OCI-LY3 (cell line): ENCODE measurements at regions not wholly inside any gene's neighbourhood (a gene's known extent, or its start where the extent isn't known, plus 50 kb on each side); places are given as distances from the start of the nearest gene placed in this dataset.
"Not testable (repeated sequence)": the region's sequence is repeated elsewhere in the genome, so short reads cannot be mapped to it uniquely, and the experiment has no call there.

Experiments used
- CTCF ChIP-seq: fragments of 200-600, 300-600 bp; sonication (generic); IDR thresholded peaks from 2 replicates; pipeline ENCODE4 v1.5.1; 2014; ENCODE audit warnings: antibody characterized with exemption, low read length, low read depth
- EZH2phosphoT487 ChIP-seq: fragments of 200-600 bp; shearing (Covaris generic); IDR thresholded peaks from 2 replicates; pipeline ENCODE4 v1.6.1; 2018; ENCODE audit warnings: antibody characterized with exemption, mixed run types, low read depth

GRCh38 chr6:137643644-137644043 is 149.4 kb upstream of the OLIG3 start:
- not testable (repeated sequence) for TF ChIP-seq CTCF, EZH2phosphoT487
